ENCODE measurements at regions not wholly inside any gene's neighbourhood (a gene's known extent, or its start where the extent isn't known, plus 50 kb on each side); places are given as distances from the start of the nearest gene placed in this dataset.

DNA sequence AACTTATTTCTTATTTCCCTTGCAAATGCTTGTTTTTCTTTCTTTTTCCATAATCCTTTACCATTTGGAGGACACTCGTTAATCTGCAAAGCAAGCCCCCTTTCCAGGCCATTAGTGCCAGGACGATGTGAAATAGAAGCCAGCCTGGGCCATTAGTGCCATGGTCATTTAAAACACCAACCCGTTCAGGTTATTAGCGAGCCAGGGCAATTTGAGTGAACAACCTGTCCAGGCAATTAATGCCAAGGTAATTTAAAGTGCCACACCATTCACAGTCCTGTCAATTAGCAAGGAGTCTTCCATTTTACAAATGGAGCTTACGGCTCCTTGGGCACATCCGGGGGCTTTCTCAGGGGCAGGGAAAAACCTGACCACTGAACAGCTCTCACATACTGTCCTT is 370.6 kb downstream of the HRH4 start:
- DNase-seq: no peak
- Histone ChIP-seq H3K36me3 (replicated peaks; ENCODE audit: control insufficient read depth, insufficient read depth, low read length) (no peaks in the 10 kb centered on the region), H3K27me3 (ENCODE audit: control insufficient read depth, insufficient read depth, low read length) (no peaks in the 10 kb centered on the region), H3K4me3 (ENCODE audit: insufficient read depth, low read depth, low read length) (no peak overlapping the region)

DNA sequence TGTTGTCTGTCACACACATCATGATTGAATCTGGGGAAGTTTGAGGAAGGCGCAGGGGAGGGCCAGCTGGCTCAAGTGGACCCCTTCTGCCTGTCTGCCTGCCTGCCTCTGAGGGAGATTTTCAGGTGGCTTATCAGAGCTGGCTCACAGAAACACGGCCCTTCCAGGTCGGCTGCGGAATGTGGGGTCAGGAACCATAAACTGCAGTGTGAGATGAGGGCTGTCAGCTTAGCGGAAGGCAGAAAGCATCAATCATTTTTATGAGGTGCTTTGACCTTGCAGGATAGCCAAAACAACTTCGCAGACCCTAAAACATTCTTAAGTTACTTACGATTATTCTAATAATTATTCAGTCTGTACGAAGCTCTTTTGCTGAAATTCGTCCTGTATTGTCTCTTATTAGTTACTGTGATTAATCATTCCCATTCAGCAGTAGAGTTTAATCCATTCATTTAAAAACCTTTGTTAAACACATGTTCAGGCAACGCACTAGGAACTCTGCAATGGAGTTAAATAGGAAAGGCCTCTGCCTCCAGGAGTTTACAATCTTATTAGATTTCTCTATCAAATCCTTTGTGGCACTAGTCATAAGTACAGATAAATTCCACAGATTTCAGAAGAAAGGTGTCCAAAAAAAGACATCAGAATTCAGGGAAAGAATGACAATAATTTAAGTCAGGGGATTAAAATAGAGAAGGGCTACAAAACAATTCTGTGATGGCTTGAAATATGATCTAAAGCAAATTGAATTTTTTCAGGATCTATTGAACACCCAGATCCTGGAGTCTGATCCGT is 371.6 kb downstream of the HRH4 start:
- Histone ChIP-seq H3K36me3 (replicated peaks; ENCODE audit: control insufficient read depth, insufficient read depth, low read length) (no peaks in the 10 kb centered on the region), H3K4me3 (ENCODE audit: insufficient read depth, low read depth, low read length) (no peak overlapping the region), H3K27me3 (ENCODE audit: control insufficient read depth, insufficient read depth, low read length) (no peaks in the 10 kb centered on the region)
- no peak for DNase-seq

DNA sequence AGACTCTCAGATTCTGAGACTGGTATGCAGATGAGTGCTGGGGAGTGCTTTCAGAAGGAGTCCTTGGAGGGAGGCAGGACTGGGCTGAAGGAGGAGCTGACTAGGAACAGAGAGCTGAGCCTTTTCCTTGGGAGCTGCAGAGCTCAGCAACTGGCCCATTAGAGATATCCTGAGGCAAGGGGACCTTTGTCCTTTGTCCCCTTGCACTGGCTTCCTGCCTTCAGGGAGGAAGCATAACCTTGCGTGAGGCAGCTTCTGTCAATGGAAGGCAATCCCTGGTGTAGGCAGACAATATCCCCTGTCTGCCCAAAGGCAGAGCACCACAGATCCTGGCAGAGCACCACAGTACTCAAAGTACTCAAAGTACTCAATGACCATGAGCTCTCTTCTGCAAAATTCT is 375.3 kb downstream of the HRH4 start:
- H3K27me3 ChIP-seq (ENCODE audit: control insufficient read depth, insufficient read depth, low read length): no peaks in the 10 kb centered on the region
- no peak overlapping the region for H3K4me3 ChIP-seq (ENCODE audit: insufficient read depth, low read depth, low read length)
- DNase-seq: no peak
- H3K36me3 ChIP-seq (replicated peaks; ENCODE audit: control insufficient read depth, insufficient read depth, low read length): no peaks in the 10 kb centered on the region

DNA sequence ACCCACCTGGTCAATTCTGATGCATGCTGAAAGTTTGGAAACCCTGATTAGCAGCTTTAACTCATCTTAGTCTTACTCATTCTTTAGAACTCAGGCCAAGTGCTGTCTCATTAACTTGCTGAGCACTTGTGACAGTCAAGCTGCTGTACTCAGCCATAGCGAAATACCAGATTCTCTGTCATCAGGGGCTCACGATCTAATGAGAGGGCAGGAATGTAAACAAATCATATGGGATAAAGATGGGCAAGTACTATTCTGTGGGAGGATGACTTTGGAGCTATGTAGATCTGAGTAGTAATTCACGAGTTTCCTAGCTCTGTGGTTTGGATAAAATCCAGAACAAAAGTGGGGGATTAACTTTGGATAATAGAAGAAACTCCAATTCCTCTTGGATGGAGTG is 376.6 kb downstream of the HRH4 start:
- Histone ChIP-seq H3K36me3 (replicated peaks; ENCODE audit: control insufficient read depth, insufficient read depth, low read length) (no peaks in the 10 kb centered on the region), H3K4me3 (ENCODE audit: insufficient read depth, low read depth, low read length) (no peak overlapping the region), H3K27me3 (ENCODE audit: control insufficient read depth, insufficient read depth, low read length) (no peaks in the 10 kb centered on the region)
- no peak for DNase-seq

DNA sequence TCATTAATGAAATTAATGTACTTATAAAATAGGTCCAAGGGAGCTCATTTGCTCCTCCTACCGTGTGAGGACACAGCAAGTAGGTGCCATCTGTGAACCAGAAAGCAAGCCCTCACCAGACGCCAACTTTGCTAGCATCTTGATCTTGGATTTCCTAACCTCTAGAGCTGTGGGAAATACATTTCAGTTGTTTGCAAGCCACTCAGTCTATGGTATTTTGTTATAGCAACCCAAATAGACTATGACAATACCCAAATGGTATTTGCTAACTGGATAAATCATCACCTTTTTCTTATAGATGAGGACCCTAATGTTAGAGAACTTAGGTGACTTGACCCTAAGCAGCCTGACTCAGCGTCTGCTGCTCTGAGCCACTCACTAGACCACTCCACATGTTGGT is 379.6 kb downstream of the HRH4 start:
- Histone ChIP-seq H3K4me3 (ENCODE audit: insufficient read depth, low read depth, low read length) (no peak overlapping the region), H3K36me3 (replicated peaks; ENCODE audit: control insufficient read depth, insufficient read depth, low read length) (no peaks in the 10 kb centered on the region), H3K27me3 (ENCODE audit: control insufficient read depth, insufficient read depth, low read length) (no peaks in the 10 kb centered on the region)
- DNase-seq: no peak

DNA sequence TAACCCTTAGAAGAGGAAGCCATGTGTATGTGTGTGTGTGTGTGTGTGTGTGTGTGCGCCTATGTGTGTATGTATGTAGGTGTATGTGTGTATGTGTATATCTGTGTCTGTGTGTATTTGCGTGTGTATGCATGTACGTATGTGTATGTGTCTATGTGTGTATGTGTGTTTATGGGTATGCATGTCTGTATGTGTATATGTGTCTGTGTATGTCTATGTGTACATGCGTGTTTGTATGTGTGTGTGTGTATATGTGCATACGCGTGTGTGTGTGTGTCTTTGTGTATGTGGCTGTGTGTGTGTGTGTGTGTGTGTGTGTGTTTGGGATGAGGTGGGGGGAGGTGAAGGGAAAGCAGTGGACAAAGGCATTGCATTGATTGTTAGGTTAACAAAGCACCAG is 380.2 kb downstream of the HRH4 start:
- no peak for DNase-seq
- H3K4me3 ChIP-seq (ENCODE audit: insufficient read depth, low read depth, low read length): no peak overlapping the region
- no peaks in the 10 kb centered on the region for H3K27me3 ChIP-seq (ENCODE audit: control insufficient read depth, insufficient read depth, low read length)
- no peaks in the 10 kb centered on the region for H3K36me3 ChIP-seq (replicated peaks; ENCODE audit: control insufficient read depth, insufficient read depth, low read length)

DNA sequence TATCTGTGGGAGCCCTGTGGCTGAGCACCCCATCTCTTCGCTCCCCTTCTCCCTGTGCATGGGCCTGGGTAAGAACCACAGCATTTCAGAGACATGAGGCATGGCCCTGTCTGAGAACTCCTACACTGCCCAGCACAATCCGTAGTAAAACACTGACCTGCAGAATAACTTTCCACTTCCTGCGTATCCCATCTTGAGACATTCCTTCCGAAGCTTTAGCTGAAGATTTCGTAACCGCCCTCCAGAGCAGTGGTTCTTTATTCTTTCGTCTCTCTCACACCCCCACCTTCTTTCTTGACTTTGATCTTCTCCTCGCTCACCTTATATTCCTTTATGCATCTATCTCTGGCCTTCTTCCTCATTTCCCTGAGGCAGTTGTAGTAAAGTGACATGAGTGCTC is 381.1 kb downstream of the HRH4 start:
- no peak for DNase-seq
- Histone ChIP-seq H3K36me3 (replicated peaks; ENCODE audit: control insufficient read depth, insufficient read depth, low read length) (no peaks in the 10 kb centered on the region), H3K27me3 (ENCODE audit: control insufficient read depth, insufficient read depth, low read length) (no peaks in the 10 kb centered on the region), H3K4me3 (ENCODE audit: insufficient read depth, low read depth, low read length) (no peak overlapping the region)

DNA sequence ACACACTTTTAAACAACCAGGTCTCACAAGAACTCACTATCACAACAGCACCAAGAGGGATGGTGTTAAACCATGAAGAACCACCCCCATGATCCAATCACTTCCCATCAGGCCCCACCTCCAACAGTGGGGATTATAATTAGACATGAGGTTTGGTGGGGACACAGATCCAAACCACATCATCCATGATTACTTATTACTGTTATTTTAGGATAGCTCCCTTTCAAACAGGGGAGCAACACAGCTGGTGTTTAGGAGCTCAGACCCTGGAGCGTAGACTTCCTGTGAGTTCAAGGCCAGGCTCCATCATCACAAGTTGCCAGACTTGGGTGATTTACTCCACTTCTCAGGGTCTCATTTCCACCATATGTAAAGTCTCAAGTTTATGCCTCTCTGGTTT is 382.7 kb downstream of the HRH4 start:
- DNase-seq: no peak
- Histone ChIP-seq H3K27me3 (ENCODE audit: control insufficient read depth, insufficient read depth, low read length) (no peaks in the 10 kb centered on the region), H3K36me3 (replicated peaks; ENCODE audit: control insufficient read depth, insufficient read depth, low read length) (no peaks in the 10 kb centered on the region), H3K4me3 (ENCODE audit: insufficient read depth, low read depth, low read length) (no peak overlapping the region)

DNA sequence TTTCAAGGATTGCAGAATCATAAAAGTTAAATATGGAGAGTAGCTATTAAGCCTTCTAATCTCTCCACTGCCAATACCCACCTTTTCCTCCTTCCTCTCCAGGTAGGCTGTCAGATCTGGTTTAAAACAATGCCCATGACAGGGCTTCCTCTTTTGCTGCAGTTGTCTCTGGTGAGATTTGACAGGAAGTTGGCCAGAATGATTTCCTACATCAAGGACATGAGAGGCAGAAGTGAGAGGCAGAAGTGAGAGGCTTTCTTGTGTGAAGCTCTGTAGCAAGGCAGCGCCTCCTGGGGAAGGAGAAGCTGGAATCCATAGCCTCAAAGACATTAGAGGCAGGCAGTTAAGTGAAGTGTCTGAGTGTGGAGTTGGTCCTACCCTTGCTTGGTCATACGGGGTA is 385.7 kb downstream of the HRH4 start:
- Histone ChIP-seq H3K36me3 (replicated peaks; ENCODE audit: control insufficient read depth, insufficient read depth, low read length) (no peaks in the 10 kb centered on the region), H3K4me3 (ENCODE audit: insufficient read depth, low read depth, low read length) (no peak overlapping the region), H3K27me3 (ENCODE audit: control insufficient read depth, insufficient read depth, low read length) (no peaks in the 10 kb centered on the region)
- no peak for DNase-seq

DNA sequence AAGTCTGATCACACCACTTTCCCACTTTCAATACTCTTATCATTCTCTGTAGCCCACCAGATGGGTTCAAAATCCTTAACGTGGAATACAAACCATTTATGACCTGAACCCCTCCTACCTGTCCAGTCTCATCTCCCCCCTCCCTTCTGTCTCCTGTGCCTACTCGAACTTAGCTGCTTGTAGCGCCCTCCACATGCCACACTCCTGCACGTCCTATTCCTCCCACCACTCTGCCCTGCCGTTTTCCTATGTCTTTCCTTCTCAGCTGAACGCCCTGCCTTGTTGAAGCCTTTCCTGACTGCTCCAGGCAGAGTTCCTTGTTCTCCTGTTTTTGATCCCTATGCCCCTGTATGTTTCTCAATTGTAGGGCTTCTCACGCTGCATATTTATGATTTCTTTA is 390.1 kb downstream of the HRH4 start:
- Histone ChIP-seq H3K36me3 (replicated peaks; ENCODE audit: control insufficient read depth, insufficient read depth, low read length) (no peaks in the 10 kb centered on the region), H3K4me3 (ENCODE audit: insufficient read depth, low read depth, low read length) (no peak overlapping the region), H3K27me3 (ENCODE audit: control insufficient read depth, insufficient read depth, low read length) (no peaks in the 10 kb centered on the region)
- peak; percentile 32 for DNase-seq

DNA sequence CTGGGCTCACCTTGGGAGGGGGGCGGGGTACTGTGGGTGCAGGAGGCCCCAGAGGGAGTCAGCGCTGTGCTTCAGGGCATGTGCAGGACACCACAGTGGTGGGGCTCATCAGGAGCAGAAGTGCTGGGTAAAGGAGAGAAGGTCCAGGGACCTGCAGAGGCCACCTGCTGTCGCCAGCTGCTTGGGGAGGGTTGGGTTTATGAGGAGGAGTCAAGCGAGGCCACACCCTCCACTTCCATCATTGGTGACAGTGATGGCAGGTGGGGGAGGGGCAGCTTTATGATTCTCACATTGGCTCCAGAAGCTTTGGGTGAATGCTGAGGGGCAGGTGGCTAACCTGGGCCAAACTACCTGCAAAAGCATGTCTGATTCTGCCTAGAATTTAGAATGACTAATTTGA is 392.6 kb downstream of the HRH4 start:
- no peak overlapping the region for H3K4me3 ChIP-seq (ENCODE audit: insufficient read depth, low read depth, low read length)
- no peak for DNase-seq
- no peaks in the 10 kb centered on the region for H3K27me3 ChIP-seq (ENCODE audit: control insufficient read depth, insufficient read depth, low read length)
- no peaks in the 10 kb centered on the region for H3K36me3 ChIP-seq (replicated peaks; ENCODE audit: control insufficient read depth, insufficient read depth, low read length)

DNA sequence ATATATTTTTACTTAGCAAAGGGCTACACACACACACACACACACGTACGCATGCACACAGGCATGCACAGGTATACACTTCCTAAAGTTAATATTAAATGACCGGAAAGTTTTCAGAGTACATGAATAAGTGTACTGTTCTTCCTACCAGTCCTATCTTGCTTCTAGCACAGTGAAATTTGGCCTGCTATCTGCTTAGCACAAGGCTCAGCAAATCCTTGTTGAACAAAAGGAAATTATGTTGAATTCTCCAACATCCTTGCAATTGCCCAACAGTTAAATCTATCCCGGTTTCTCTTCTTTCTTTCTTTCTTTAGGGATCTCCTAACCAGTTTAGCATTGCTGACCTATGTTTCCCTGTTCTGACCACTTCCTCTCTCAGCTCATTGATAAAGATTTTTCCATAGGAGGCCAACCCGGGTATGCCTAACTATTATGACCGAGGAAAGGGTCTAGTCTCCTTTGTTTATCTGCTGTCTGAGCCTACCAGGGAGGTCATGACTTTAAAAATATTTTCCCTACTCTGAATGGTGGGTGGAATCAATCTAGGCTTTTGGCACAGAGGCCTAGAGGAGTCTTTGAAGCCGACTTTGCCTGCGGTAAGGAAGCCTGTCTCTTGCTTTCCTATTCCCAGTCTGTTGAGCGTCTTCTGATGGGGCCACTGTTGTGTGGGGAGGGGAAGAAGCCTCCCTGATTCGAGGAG is 400.7 kb downstream of the HRH4 start:
- no peak overlapping the region for H3K4me3 ChIP-seq (ENCODE audit: insufficient read depth, low read depth, low read length)
- no peaks in the 10 kb centered on the region for H3K27me3 ChIP-seq (ENCODE audit: control insufficient read depth, insufficient read depth, low read length)
- no peak for DNase-seq
- no peaks in the 10 kb centered on the region for H3K36me3 ChIP-seq (replicated peaks; ENCODE audit: control insufficient read depth, insufficient read depth, low read length)

DNA sequence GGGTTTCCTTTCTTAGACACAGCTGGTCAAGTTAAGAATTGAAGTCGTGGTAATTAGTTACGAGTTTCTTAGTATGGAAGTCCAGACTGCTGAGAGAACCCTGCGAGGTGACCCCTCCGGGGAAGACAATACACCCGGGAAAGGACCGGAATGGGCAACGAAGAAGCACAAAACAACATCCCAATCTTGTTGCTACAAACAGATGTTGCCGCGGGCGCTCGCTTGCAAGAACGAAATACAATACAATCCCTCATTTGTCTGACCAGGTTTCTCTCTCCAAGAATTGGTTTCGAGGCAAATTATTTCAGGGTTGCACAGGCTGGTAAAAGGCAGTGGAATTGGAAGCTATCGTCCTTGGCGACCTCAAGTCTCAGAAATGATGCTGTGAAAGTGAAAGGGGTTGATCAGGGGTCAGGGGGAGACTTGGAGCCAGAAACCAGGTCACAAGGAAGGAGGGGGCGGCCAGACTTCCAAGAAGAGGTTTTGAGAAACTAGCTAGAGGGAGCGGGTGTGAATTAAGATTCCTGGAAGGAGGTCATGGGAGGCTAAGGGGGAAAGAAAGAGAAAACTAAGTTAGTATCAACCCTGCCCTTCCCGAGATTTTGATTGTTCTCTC is 401.9 kb downstream of the HRH4 start:
- DNase-seq: peak; percentile 50
- H3K4me3 ChIP-seq (ENCODE audit: insufficient read depth, low read depth, low read length): no peak overlapping the region
- H3K27me3 ChIP-seq (ENCODE audit: control insufficient read depth, insufficient read depth, low read length): no peaks in the 10 kb centered on the region
- no peaks in the 10 kb centered on the region for H3K36me3 ChIP-seq (replicated peaks; ENCODE audit: control insufficient read depth, insufficient read depth, low read length)

DNA sequence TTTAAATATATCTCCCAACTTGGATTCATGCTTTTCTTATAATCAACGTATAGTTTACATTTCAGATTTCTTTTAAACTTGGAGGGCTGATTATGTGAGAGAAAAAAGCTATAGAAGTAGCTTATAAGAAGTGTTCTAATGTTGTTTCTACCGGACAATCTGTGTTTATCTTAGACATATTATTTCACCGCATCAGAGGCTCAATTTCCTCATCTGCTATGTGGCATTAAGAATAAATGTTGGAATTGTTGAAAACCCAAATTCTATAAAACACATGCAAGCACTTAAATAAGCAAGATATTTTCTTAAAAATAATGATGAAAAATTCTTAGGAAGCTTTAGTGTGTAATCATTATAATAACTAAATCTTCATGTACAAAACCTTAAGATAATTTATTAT is 407.9 kb downstream of the HRH4 start:
- no peaks in the 10 kb centered on the region for H3K27me3 ChIP-seq (ENCODE audit: control insufficient read depth, insufficient read depth, low read length)
- DNase-seq: no peak
- no peaks in the 10 kb centered on the region for H3K36me3 ChIP-seq (replicated peaks; ENCODE audit: control insufficient read depth, insufficient read depth, low read length)
- no peak overlapping the region for H3K4me3 ChIP-seq (ENCODE audit: insufficient read depth, low read depth, low read length)

DNA sequence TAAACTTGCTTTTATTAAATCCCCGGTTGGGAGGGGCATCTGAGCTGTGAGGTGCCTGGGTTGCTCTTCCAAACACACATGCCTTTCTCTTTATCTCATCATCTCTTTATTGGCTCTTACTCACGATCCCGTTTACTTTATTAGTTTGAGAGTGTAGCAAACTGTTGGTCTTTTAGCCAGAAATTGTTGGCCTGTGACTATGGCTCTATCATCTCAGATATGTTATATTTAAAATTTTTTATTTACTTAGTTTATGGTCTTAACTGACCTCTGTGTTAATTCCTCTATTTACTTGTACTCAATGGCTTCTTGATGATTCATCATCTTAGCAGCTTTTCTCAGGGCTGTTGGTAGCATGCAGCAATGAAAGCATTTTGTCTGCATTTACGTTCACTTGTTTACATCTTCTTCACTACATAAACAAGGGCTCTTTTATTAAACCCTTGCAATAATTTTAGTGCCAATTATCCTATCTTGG is 408.4 kb downstream of the HRH4 start:
- no peaks in the 10 kb centered on the region for H3K36me3 ChIP-seq (replicated peaks; ENCODE audit: control insufficient read depth, insufficient read depth, low read length)
- no peak overlapping the region for H3K4me3 ChIP-seq (ENCODE audit: insufficient read depth, low read depth, low read length)
- no peak for DNase-seq
- H3K27me3 ChIP-seq (ENCODE audit: control insufficient read depth, insufficient read depth, low read length): no peaks in the 10 kb centered on the region

Measured in H7 (cell line).